ENCODE measurements at regions not wholly inside any gene's neighbourhood (a gene's known extent, or its start where the extent isn't known, plus 50 kb on each side); places are given as distances from the start of the nearest gene placed in this dataset.
"Not testable (repeated sequence)": the region's sequence is repeated elsewhere in the genome, so short reads cannot be mapped to it uniquely, and the experiment has no call there.

DNA sequence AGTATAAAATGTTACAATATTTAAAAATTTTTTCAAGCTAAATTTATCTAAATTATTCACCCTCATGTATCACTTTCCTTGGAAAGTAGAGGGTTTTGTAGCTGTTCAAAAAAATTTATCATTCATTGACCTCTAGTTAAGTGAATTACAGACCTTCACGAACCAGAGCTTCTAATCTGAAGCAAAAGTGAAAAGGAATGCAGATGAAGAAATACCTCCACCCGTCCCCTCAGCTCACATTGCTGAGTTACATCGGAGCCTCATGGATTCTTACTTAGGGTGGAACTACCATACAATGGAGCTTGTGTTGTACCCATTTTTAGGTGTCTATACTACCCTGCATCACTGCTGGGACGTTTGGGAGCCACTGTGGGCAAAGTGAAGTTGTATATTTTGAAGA lies 146.2 kb upstream of the NEDD9 start:
- no peak overlapping the region for H4K91ac ChIP-seq (ENCODE audit: low read length)
- no peak overlapping the region for H3K18ac ChIP-seq (ENCODE audit: low read depth in 1 of 2, low read length in 2 of 2)
- no peak overlapping the region for H3K14ac ChIP-seq (ENCODE audit: low read length in 2 of 2)
- no peaks in the 10 kb centered on the region for H3K27me3 ChIP-seq (ENCODE audit: control insufficient read depth in 1 of 2, insufficient read depth in 1 of 2, low read length in 2 of 2)
- H3K4me3 ChIP-seq (ENCODE audit: insufficient read depth in 1 of 2, low read depth in 1 of 2, low read length in 2 of 2): no peak overlapping the region
- H3K79me1 ChIP-seq (replicated peaks; ENCODE audit: low read length, poor library complexity, severe bottlenecking): no peaks in the 10 kb centered on the region
- no peaks in the 10 kb centered on the region for H3K9me3 ChIP-seq (ENCODE audit: control insufficient read depth, low read length)
- H3K27ac ChIP-seq (ENCODE audit: low read length, poor library complexity, severe bottlenecking): no peak overlapping the region
- peak overlapping the region; percentile 64 for H2BK15ac ChIP-seq (ENCODE audit: low read depth, poor library complexity, severe bottlenecking)
- no peak overlapping the region for H3K23ac ChIP-seq (ENCODE audit: low read length in 2 of 2)
- no peak for DNase-seq
- H2BK12ac ChIP-seq (ENCODE audit: low read length in 2 of 2): no peak overlapping the region
- no peak overlapping the region for H2BK5ac ChIP-seq (ENCODE audit: low read depth, low read length, poor library complexity, severe bottlenecking)
- no peak overlapping the region for H2AFZ ChIP-seq (ENCODE audit: low read depth, low read length)
- no peaks in the 10 kb centered on the region for H3K36me3 ChIP-seq (ENCODE audit: control insufficient read depth in 1 of 2, insufficient read depth in 2 of 2, low read depth in 1 of 2, low read length in 2 of 2)
- H2BK120ac ChIP-seq (ENCODE audit: low read depth, low read length): no peak overlapping the region
- H3K4me2 ChIP-seq (ENCODE audit: low read length, poor library complexity, severe bottlenecking): no peak overlapping the region
- no peak overlapping the region for H3K9ac ChIP-seq (ENCODE audit: low read length)
- H3K4ac ChIP-seq (ENCODE audit: low read depth in 1 of 2, low read length in 2 of 2): no peak overlapping the region
- peak overlapping the region; percentile 67 for H2AK5ac ChIP-seq (ENCODE audit: low read length, severe bottlenecking)
- H3K4me1 ChIP-seq (ENCODE audit: control insufficient read depth, insufficient read depth, low read depth, low read length): peaks cover 12% of the 10 kb centered on the region
- WGBS: 75% methylated on average over 4 of the region's 4 CpGs
- peak overlapping the region; percentile 9 for H4K8ac ChIP-seq (ENCODE audit: low read length)

DNA sequence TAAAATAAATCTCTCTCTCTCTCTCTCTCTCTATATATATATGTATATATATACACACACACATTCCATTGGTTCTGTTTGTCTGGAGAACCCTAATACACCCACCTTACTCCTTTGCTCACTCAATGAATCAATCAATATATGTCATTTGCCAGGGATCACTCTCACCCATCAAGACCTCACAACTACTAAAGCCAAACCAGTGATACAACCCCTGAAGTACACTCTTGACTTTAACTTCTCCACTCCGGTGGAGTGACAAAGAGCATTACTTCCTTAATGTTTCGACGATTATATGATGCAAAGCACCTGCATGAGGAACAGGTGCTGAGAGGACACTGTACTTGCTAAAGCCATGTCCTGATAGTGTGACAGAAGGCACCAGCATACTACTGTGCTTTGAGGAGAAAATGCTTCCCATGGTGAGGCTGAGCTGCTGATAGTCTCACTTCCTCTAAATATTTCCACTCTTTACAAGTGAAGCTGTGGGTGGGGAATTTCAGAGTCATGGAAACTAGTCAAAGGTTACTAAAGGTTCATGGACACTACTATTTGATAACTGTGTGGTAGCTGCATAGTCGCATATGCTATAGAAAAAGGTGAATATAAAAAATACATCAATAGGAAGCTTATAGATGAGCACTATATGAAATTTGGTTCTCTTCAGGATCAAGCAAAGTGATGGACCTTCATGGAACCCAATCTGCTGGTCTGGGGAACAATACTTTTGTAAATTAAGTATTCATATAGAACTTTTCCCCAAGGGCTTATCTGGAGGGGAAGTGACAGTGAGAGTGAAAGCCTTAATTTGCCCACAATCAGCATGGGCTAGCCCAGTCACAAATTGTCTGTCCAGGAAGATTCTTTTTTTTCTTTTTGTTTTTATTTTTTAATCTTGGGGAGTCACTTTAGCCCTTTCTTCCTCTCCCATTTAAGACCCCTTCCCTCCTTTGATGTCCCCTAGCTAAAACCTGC lies 141.9 kb upstream of the NEDD9 start:
- no peak overlapping the region for H3K23ac ChIP-seq (ENCODE audit: low read length in 2 of 2)
- no peak overlapping the region for H3K4me3 ChIP-seq (ENCODE audit: insufficient read depth in 1 of 2, low read depth in 1 of 2, low read length in 2 of 2)
- H3K14ac ChIP-seq (ENCODE audit: low read length in 2 of 2): no peak overlapping the region
- H2BK12ac ChIP-seq (ENCODE audit: low read length in 2 of 2): no peak overlapping the region
- no peak overlapping the region for H3K4me2 ChIP-seq (ENCODE audit: low read length, poor library complexity, severe bottlenecking)
- H3K4ac ChIP-seq (ENCODE audit: low read depth in 1 of 2, low read length in 2 of 2): no peak overlapping the region
- H3K27ac ChIP-seq (ENCODE audit: low read length, poor library complexity, severe bottlenecking): no peak overlapping the region
- H3K9me3 ChIP-seq (ENCODE audit: control insufficient read depth, low read length): no peaks in the 10 kb centered on the region
- H2AK5ac ChIP-seq (ENCODE audit: low read length, severe bottlenecking): peak overlapping the region; percentile 10
- no peak overlapping the region for H3K18ac ChIP-seq (ENCODE audit: low read depth in 1 of 2, low read length in 2 of 2)
- 93% methylated on average over 3 of the region's 4 CpGs for WGBS
- H2AFZ ChIP-seq (ENCODE audit: low read depth, low read length): no peak overlapping the region
- H3K27me3 ChIP-seq (ENCODE audit: control insufficient read depth in 1 of 2, insufficient read depth in 1 of 2, low read length in 2 of 2): no peaks in the 10 kb centered on the region
- no peaks in the 10 kb centered on the region for H3K79me1 ChIP-seq (replicated peaks; ENCODE audit: low read length, poor library complexity, severe bottlenecking)
- no peak overlapping the region for H4K91ac ChIP-seq (ENCODE audit: low read length)
- no peak overlapping the region for H3K9ac ChIP-seq (ENCODE audit: low read length)
- peaks cover 6% of the 10 kb centered on the region for H3K4me1 ChIP-seq (ENCODE audit: control insufficient read depth, insufficient read depth, low read depth, low read length)
- no peak overlapping the region for H2BK120ac ChIP-seq (ENCODE audit: low read depth, low read length)
- no peak overlapping the region for H2BK5ac ChIP-seq (ENCODE audit: low read depth, low read length, poor library complexity, severe bottlenecking)
- DNase-seq: no peak
- no peak overlapping the region for H4K8ac ChIP-seq (ENCODE audit: low read length)
- no peaks in the 10 kb centered on the region for H3K36me3 ChIP-seq (ENCODE audit: control insufficient read depth in 1 of 2, insufficient read depth in 2 of 2, low read depth in 1 of 2, low read length in 2 of 2)
- H2BK15ac ChIP-seq (ENCODE audit: low read depth, poor library complexity, severe bottlenecking): no peak overlapping the region

DNA sequence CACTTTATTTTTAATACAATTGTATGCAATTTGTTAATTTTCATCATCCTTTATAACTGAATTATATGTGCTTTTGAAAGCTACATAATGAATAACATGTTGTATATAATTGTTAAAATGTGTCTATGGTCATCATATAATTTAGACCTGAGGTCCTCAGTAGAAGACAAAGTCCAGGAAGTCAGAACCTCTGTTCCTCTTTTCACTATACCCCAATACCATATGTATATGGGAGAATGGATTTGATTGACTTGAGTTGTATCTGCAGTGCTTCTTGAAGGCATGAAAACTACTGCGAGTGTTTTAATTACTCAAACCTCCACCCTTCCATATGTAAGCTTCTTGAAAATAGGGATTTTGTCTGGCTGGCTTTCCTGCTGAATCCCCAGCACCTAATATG lies 140.7 kb upstream of the NEDD9 start:
- no peak overlapping the region for H3K14ac ChIP-seq (ENCODE audit: low read length in 2 of 2)
- H3K4me3 ChIP-seq (ENCODE audit: insufficient read depth in 1 of 2, low read depth in 1 of 2, low read length in 2 of 2): no peak overlapping the region
- H3K27me3 ChIP-seq (ENCODE audit: control insufficient read depth in 1 of 2, insufficient read depth in 1 of 2, low read length in 2 of 2): no peaks in the 10 kb centered on the region
- H3K79me1 ChIP-seq (replicated peaks; ENCODE audit: low read length, poor library complexity, severe bottlenecking): no peaks in the 10 kb centered on the region
- no peak overlapping the region for H3K4me2 ChIP-seq (ENCODE audit: low read length, poor library complexity, severe bottlenecking)
- no peak overlapping the region for H2BK15ac ChIP-seq (ENCODE audit: low read depth, poor library complexity, severe bottlenecking)
- no peak overlapping the region for H2BK5ac ChIP-seq (ENCODE audit: low read depth, low read length, poor library complexity, severe bottlenecking)
- H3K4me1 ChIP-seq (ENCODE audit: control insufficient read depth, insufficient read depth, low read depth, low read length): peaks cover 6% of the 10 kb centered on the region
- no peak overlapping the region for H3K9ac ChIP-seq (ENCODE audit: low read length)
- DNase-seq: no peak
- H2AFZ ChIP-seq (ENCODE audit: low read depth, low read length): no peak overlapping the region
- H3K23ac ChIP-seq (ENCODE audit: low read length in 2 of 2): no peak overlapping the region
- no peak overlapping the region for H2BK12ac ChIP-seq (ENCODE audit: low read length in 2 of 2)
- no CpG with 5 or more reads among the region's 1 CpG for WGBS
- H3K18ac ChIP-seq (ENCODE audit: low read depth in 1 of 2, low read length in 2 of 2): no peak overlapping the region
- no peak overlapping the region for H4K91ac ChIP-seq (ENCODE audit: low read length)
- H3K27ac ChIP-seq (ENCODE audit: low read length, poor library complexity, severe bottlenecking): no peak overlapping the region
- no peak overlapping the region for H4K8ac ChIP-seq (ENCODE audit: low read length)
- H3K9me3 ChIP-seq (ENCODE audit: control insufficient read depth, low read length): no peaks in the 10 kb centered on the region
- no peak overlapping the region for H2BK120ac ChIP-seq (ENCODE audit: low read depth, low read length)
- H2AK5ac ChIP-seq (ENCODE audit: low read length, severe bottlenecking): no peak overlapping the region
- no peaks in the 10 kb centered on the region for H3K36me3 ChIP-seq (ENCODE audit: control insufficient read depth in 1 of 2, insufficient read depth in 2 of 2, low read depth in 1 of 2, low read length in 2 of 2)
- no peak overlapping the region for H3K4ac ChIP-seq (ENCODE audit: low read depth in 1 of 2, low read length in 2 of 2)

DNA sequence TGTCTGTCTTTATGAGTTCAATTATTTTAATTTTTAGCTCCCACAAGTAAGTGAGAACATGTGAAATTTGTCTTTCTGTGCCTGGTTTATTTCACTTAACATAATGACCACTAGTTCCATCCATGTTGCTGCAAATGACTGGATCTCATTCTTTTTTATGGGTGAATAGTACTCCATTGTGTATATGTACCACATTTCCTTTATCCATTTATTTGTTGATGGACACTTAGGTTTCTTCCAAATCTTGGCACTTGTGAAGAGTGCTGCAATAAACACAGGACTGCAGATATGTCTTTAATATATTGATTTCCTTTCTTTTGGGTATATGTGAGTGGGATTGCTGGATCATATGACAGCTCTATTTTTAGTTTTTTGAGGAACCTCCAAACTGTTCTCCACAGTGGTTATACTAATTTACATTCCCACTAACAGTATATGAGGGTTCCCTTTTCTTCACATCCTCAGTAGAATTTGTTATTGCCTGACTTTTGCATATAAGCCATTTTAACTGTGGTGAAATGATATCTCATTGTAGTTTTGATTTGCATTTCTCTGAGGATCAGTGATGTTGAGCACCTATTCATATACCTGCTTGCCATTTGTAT lies 139.8 kb upstream of the NEDD9 start:
- not testable (repeated sequence) for H2AK5ac ChIP-seq (ENCODE audit: low read length, severe bottlenecking); H3K4me3 ChIP-seq (ENCODE audit: insufficient read depth in 1 of 2, low read depth in 1 of 2, low read length in 2 of 2); H4K8ac ChIP-seq (ENCODE audit: low read length); H3K27ac ChIP-seq (ENCODE audit: low read length, poor library complexity, severe bottlenecking); H3K36me3 ChIP-seq (ENCODE audit: control insufficient read depth in 1 of 2, insufficient read depth in 2 of 2, low read depth in 1 of 2, low read length in 2 of 2); H3K18ac ChIP-seq (ENCODE audit: low read depth in 1 of 2, low read length in 2 of 2); DNase-seq; H2BK15ac ChIP-seq (ENCODE audit: low read depth, poor library complexity, severe bottlenecking); H2BK120ac ChIP-seq (ENCODE audit: low read depth, low read length); H2BK5ac ChIP-seq (ENCODE audit: low read depth, low read length, poor library complexity, severe bottlenecking); H3K27me3 ChIP-seq (ENCODE audit: control insufficient read depth in 1 of 2, insufficient read depth in 1 of 2, low read length in 2 of 2); H3K23ac ChIP-seq (ENCODE audit: low read length in 2 of 2); H3K9ac ChIP-seq (ENCODE audit: low read length); H3K4me1 ChIP-seq (ENCODE audit: control insufficient read depth, insufficient read depth, low read depth, low read length); H3K14ac ChIP-seq (ENCODE audit: low read length in 2 of 2); H3K79me1 ChIP-seq (replicated peaks; ENCODE audit: low read length, poor library complexity, severe bottlenecking); H3K4ac ChIP-seq (ENCODE audit: low read depth in 1 of 2, low read length in 2 of 2); H2BK12ac ChIP-seq (ENCODE audit: low read length in 2 of 2); H3K4me2 ChIP-seq (ENCODE audit: low read length, poor library complexity, severe bottlenecking); H3K9me3 ChIP-seq (ENCODE audit: control insufficient read depth, low read length); H4K91ac ChIP-seq (ENCODE audit: low read length); H2AFZ ChIP-seq (ENCODE audit: low read depth, low read length)
